Activated CD4-positive, alpha-beta T cell treated with anti-CD3 and anti-CD28 coated beads, Interleukin-2, Interleukin-4, amounts not matched to agents 100 ng/mL and 50 ng/mL, durations not matched to agents 16 hours and 8 hours (primary cell): ENCODE measurements at regions not wholly inside any gene's neighbourhood (a gene's known extent, or its start where the extent isn't known, plus 50 kb on each side); places are given as distances from the start of the nearest gene placed in this dataset.

Source experiments
- DNase-seq: peaks from one replicate; pipeline ENCODE4 v3.0.0-alpha.2; 2020; ENCODE audit warnings: low spot score

DNA sequence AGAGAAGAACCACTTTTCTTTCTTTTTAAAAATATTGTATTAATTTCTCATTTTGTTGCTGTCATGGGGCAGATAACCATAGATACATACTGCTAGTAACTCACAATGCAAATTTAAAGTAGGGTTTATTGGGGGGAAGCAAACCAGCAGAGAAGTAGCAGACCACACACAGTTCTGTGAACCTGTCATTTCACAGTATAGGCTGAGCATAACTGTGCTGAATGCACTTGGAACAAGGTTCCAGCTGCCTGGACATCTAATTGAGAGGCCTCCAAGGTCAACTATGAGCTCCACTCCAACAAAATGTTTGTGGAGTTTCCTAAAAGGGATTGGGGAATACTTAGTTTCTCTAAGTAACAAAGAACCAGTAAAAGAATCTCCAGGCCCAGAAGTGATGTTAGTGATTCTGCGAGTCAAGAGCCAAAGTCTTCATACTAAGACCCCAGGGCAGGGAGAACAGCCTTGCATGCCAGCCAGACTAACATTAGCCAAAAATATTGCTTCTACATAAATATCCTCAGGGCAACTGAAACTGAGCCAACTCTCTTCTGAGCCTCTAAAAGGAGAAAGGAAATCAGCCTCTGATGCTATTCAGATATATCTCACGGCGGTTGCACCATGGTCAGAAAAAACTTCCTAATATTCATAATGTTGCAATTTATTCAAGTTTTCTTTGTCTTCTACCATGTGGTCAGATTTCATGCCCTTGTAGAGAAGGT lies 856.4 kb upstream of the ALCAM start:
- DNase-seq: no peak

DNA sequence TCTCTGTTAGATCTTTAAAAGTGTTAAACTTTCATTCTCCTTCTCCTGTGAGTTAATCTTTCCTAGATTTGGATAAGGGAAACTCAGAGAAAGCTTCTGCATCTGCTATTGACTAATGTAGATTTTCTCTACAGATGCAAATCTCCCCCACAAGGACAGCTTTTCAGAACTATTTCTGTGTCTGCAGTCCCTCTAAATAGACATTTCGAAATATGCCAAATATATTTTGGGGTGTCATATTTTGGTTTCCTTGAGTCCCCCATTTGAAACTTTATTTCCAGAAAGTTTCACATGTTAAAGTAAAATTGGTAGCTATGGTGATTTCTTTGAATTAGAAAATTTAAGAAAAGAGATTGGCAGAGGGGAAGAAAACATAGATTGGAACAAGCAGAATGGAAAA lies 852.3 kb upstream of the ALCAM start:
- no peak for DNase-seq

DNA sequence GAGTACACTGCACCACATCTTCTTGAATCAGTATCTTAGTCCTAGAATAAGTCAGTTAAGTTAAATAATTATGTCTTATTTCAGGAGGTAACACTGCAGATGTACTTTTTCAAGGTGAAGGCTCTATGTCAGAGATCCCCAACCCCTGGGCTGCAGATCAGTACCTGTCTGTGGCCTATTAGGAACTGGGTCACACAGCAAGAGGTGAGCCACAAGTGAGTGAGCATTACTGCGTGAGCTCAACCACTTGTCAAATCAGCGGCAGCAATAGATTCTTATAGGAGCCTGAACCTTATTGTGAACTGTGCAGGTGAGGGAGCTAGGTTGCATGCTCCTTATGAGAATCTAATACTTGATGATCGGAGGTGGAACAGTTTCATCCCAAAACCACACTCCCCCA lies 851.9 kb upstream of the ALCAM start:
- no peak for DNase-seq

DNA sequence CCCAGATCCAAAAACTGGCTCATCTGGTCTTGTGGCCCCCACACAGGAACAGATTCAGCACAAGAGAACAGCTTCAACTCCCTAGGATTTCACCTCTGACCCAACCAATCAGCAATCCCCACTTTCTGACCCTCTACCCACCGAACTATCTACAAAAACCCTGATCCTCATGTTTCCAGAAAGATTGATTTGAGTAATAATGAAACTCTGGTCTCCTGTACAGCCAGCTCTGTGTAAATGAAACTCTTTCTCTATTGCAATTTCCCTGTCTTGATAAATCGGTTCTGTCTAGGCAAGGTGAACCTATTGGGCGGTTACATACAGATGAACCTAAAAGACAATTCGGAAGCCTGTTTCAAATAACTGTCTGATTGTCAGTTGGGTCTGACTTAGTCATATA lies 847.6 kb upstream of the ALCAM start:
- DNase-seq: no peak

DNA sequence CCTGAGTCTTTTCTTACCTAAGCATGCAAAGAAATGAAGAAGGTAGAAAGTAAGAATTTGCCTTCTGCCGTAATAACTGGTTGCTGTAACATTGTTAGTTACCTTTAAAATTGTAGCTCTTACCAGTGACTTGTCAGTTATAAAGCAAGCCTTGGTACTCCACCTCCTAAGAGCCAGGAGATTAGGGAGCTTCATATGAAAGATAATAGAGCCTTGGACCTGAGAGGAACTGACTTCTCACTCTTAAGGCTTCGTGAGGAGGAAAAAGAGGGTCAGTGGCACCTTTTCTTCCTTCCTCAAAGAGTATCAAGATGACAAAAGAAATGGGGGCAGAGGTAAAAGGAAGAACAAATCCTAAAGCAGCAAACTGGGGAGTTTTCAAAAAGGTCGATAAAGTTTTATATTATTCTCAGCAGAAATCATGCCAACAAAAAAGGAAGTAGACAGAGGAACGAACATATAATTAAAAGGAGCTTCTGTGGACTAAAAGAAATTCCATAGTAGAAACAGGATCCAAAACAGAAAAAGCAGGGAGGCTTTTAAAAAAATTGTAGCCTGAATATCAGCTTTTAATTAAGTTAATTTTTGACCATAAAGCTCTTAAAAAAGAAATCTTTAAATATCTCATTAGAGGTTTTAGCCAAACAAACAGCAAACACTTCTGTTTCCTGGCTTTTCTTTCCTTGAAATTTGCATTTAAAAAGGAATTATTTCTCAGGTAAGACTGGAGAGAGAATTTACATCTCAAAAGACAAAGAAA lies 847.1 kb upstream of the ALCAM start:
- DNase-seq: no peak

DNA sequence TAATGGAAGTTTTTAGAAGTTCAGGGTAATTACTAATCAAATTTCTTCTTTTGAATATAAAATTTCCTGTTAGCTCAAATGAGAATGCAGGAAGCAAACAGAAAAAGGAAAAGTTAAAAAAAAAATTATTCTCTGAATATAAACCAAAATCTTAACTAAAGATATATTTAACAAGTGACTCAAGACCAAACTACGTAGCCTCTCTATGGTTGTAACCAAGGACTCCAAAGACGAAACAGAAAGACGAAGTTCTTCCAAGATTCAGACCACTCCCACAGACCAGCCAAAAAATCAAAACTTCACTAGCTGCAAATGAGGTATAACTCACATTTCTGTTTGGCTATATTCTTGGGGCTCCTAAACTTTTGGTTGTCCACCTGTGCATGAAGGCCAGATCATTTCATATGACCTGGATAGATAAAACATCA lies 846.5 kb upstream of the ALCAM start:
- DNase-seq: no peak

DNA sequence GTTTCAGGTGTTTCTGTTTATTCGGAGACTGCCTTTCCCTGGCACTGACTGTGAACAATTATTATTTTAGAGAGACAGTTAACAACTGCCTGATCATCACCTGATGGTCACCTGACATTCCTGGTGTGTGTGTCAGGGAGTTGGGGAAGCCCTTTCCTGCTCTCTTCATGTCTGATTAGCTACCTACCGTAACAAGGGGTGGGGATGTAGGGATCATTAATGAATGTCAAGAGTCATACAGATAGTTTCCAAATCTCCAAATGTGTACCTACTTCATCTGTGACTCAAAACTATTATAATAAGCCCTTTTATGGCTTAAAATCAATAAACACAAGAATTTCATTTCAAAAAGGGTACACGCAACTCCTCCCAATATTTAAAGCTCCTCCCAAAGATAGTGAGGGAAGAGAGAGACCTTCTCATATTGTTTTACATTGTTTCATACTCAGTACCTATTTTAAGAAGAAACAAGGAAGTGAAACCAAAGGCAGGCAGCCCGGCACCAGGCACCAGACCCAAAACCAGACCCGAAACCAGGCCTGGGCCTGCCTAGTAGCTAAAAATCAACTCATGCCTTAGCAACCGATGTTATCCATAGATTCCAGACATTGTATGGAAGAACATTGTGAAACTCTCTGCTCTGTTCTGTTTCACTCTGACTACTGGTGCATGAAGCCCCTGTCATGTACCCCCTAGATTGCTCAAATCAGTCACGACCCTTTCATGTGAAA lies 844.9 kb upstream of the ALCAM start:
- no peak for DNase-seq

DNA sequence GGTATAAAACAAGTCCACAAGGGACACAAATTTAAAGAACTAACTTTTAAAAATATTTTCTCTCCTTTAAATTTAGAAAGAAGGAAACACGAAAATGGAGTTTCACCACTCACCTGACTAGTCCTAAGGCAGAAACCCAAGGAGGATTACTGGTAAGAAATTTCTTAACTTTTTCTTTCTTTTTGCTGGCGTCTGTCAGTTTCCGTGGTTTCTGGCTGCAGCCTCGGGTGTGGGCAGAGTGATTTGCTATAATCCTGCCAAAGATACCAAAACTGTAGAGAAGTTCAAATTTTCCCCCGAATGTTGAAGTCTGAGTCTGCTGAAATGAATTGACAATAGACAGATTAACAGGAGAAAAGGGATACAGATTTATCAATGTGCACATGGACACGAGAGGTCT lies 843.6 kb upstream of the ALCAM start:
- DNase-seq: no peak

DNA sequence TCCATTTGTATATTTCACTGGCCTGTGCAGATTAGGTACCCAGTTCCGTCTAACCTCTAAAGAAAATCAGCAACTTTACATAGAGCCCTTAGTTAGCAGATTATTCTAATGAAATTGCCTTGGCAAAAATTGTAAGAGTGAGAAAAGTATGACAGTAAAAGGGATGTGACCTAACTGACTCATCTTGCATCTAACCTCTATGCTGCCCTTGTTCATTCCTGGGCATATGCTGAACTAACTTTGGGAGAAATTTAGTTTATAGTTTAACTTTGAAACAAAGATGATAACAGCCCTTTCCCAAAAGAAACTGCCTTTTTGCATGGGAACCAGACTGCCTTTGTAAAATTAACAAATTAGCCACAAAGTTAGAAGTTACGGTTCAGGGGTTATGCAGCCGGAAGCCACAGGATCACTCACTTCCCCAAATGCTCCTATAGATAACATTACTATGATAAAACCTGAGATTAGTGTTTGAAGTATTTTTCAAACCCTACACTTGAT lies 839.8 kb upstream of the ALCAM start:
- no peak for DNase-seq

DNA sequence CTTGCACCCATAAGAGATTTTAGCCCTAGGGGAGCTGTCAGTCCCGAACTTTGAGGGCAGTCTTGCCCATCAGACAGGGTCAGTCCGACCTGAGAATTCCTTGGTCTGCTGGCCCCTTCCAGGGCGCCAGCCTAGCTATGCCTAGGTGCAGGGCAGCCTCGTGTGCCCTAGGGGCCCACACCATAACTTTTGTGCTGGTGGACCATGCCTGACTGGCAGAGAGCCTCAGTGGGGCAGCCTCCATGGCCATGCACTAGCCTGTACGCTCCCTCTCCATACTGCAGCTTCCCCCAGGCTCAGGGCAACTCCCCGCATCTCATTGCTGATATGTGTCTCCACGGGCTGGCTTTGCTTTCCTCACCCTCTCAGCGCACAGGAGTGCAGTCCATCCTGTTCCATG lies 835.8 kb upstream of the ALCAM start:
- no peak for DNase-seq

DNA sequence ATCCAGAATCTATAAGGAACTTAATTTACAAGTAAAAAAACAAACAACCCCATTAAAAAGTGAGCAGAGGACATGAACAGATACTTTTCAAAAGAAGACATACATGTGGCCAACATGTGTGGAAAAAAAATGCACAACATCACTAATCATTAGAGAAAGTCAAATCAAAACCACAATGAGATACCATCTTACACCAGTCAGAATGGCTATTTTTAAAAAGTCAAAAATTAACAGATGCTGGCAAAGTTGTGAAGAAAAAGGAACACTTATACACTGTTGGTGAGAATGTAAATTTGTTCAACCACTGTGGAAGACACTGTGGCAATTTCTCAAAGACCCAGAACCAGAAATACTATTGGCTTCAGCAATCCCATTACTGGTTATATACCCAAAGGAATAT lies 830.0 kb upstream of the ALCAM start:
- no peak for DNase-seq

DNA sequence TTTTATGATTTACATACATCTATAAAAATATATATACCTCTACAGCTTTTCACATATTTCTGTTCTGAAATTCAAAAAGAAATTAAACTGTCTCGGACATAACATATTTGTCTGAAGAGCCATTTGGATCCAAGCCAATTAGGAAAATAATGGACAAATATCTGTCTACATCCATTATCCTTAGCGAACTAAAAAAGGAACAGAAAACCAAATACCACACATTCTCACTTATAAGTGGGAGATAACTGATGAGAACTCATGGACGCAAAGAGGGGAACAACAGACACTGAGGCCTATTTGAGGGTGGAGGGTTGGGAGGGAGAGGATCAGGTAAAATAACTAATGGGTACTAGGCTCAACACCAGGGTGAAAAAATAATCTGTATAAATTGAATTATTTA lies 829.4 kb upstream of the ALCAM start:
- DNase-seq: no peak

DNA sequence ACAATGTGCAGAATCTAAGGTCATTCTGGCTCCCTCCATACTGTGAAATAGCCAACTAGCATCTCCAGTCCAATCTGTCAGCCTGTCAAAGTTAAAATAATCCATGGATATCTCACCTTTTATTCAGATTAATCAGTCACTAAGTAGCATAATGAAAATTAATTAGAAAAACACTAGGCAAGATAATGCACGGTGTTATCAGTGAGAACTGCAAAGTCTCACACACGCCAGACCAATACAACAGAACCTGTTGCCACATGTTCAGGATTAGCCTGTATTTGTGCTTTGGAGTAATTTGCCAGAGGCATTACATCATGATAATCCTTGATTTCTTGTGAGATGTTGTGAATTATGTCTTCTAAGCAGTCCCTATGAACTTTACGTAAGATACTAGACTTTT lies 820.4 kb upstream of the ALCAM start:
- DNase-seq: no peak

DNA sequence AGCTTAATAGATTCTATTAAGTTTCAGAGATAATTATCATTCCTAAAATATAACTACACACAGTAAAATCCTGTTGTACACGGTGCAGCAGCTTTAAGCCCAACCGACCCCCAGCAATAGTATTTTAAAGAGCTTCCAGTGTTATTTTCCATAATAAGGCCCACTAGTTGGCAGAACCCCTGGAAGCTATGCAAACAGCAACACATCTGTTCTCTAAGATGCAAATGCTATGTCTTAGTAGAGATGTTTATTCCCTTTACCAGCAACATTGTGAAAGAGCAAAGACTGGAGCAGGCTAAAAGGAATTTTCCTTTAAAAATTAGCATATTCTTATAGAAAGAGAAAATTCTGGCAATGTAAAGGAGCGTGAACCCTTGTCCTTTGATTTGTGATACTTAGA lies 819.7 kb upstream of the ALCAM start:
- no peak for DNase-seq

DNA sequence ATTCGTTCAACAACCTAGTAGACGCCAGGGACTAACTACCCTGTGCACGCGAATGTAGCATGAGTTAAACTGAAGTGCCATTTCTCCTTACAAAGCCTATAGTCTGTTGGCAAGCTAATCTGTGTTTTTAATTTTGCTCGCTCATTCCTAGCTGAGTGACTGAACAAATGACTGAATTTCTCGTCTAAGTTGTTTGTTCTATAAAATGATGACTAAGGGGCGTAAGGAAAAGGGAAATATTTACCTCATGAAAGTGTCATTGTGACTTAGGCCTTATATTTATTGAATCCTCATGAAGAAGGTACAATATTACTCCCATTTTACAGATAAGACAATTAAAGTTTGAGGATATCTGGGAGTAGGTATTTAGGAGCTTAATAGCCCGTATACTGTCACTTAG lies 818.3 kb upstream of the ALCAM start:
- no peak for DNase-seq

DNA sequence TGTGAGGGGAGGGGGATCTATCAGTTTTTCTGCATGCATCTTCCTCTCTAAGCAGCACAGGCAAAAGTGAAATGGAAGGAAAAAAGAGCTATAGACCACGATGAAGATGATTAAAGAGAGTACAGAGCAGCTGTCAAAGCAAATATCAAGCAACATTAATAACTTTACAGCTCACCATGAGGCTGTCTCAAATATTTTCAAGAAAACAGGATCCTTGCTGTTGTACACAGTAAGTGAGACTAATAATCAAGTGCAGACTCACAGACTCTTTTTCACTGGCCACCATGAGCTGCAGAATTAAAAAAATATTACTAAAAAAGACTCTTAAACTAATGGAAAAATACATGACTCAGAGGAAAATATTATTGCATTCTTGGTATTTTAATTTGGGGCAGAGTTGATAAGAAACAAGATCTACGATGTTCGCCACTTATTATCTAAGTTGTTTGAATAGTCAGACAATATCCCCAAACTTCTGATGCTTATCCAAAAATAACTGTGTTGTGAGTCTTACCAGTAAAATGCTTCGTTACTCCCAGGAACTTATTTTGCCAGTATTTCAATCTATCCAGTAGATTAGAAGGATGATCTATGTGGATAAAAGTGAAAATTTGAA lies 817.5 kb upstream of the ALCAM start:
- DNase-seq: no peak

DNA sequence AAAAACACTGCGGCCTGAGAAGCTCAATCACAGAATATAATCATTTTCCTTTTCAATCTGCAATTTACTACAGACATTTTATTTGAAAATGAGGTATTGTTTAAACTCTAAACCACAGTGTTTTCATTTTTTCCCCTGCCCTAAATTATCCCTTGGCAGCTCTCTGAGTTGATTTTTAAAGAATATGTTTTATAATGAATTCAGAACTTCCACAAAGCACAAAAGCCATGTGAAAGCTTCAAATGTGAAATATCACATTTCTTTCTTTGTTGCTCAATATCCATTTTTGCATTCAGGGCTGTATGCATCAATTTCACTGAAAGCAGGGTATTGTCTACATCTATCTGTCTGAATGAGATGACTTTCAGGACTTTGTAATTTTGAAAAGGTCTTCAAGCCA lies 813.6 kb upstream of the ALCAM start:
- DNase-seq: no peak

DNA sequence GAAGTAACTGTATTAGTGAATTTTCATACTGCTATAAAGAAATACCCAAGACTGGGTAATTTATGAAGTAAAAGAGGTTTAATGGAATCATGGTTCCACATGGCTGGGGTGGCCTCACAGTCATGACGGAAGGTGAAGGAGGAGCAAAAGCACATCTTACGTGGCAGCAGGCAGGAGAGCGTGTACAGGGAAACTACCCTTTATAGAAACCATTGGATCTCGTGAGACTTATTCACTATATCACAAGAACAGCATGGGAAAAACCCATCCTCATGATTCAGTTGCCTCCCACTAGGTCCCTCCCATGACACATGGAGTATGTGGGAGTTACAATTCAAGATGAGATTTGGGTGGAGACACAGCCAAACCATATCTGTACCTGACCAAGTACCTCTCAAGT lies 812.3 kb upstream of the ALCAM start:
- DNase-seq: no peak

DNA sequence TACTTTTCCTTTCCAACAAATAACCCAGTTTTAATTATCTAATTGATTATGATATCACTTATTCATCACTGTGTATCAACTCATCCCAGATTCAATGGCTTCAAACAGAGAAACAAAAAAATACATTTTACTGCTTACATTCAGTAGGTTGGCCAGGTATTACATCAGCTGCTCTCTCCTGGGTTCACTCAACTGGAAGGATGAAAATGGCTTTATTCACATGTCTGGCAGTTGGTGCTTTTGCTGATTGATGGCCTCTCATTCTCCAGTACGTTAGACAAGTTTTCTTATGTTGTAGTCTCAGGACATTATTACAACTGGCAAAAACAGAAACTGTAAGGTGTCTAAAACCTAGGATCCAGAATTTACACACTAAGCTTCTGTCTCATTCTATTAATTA lies 811.0 kb upstream of the ALCAM start:
- DNase-seq: no peak

DNA sequence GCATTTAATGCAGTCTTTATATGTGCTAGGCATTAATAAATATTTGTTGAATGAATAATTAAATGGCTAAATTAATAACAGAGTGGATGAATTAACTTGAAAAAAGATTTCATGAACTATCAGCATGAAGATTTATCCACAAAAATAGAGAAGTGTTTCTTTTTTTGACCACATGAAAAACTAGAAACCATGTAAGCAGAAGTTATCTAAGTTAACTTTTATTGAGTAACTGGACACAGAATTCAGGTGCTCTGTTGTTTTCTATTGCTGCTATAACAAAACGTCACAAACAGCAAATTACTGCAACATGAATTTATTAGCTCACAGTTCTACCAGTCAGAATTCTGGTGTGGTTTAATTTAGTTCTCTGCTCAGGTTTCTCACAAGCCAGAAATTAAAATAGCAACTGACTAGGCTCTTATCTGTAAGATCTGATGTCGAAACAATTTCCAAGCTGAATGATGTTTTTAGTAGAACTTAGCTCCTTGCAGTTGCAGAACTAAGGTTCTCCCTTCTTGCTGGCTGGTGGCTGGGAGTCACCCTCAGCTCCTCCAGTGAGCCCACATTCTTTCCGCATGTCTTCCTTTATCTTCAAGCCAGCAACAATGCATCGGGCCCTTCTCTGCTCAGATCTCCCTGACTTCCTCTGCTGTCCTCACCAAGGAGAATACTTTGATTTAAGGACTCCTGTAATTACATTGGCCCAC lies 810.2 kb upstream of the ALCAM start:
- no peak for DNase-seq

DNA sequence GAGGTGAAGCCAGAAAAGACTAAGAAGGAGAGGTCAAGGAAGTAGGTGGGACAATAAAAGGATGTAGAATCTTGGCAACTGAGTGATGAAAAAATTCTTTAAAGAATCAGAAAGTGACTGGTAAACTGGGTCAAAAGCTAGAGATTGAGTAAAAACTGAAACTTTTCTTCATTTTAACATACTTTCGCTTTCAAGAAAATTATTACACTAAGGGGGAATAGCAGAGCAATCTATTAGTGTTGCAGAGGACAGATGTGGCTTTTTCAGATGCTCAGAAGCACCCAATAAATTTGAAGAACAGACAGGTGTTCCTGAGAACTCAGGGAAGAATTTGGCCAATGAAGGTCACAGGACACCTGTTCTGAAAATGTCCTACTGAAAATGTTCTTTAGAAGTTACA lies 805.4 kb upstream of the ALCAM start:
- DNase-seq: no peak

DNA sequence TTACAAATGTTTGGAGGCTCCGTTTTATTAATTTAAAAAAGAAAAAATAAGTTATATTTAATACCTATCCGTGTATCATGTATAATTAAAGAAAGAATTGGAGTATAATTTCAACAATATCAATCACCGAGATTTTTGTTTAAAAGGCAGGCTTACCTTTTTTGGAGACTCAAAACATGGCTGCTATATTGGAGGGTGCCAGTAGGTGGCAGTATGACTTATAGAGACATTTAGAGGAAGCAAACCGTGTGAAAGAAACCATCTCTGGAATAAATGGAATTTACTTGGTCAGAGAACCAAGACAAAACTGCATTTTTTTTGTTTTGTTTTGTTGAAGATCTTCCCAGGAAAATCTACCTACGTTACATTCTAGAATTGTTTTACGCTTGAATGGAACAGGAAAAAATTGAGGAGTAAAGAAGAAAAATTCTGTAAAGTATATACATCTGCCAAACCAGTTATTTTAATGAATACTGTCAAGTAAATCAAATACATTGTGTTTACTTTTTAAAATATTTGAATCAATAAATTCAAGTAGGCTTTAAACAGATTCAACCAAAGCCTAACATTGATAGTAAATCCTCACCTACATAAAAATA lies 802.6 kb upstream of the ALCAM start:
- peak; percentile 55 for DNase-seq
